Colonic mucosa (tissue), 4 donors: ENCODE measurements at regions not wholly inside any gene's neighbourhood (a gene's known extent, or its start where the extent isn't known, plus 50 kb on each side); places are given as distances from the start of the nearest gene placed in this dataset.

Experiments used
- DNase-seq: peaks from one replicate; pipeline ENCODE4 v3.0.0-alpha.2; 2020
- H3K27ac ChIP-seq: fragments of 200-600 bp; one replicate; pipeline ENCODE4 v1.8.0; 2021
- H3K27me3 ChIP-seq: fragments of 200-600 bp; one replicate; pipeline ENCODE4 v1.8.0; 2021
- H3K36me3 ChIP-seq: fragments of 200-600 bp; one replicate; pipeline ENCODE4 v1.8.0; 2021
- H3K4me1 ChIP-seq: fragments of 200-600 bp; one replicate; pipeline ENCODE4 v1.8.0; 2021; ENCODE audit warnings: mild to moderate bottlenecking
- H3K4me3 ChIP-seq: fragments of 200-600 bp; one replicate; pipeline ENCODE4 v1.8.0; 2021
- H3K9ac ChIP-seq, 2 donors: one replicate each; pipeline ENCODE4 v1.7.0; 2013; ENCODE audit warnings: control low read depth in 2 of 2, low read depth in 2 of 2, low read length in 2 of 2
- H3K9me3 ChIP-seq: fragments of 200-600 bp; one replicate; pipeline ENCODE4 v1.8.0; 2021
- CTCF ChIP-seq: fragments of 200-600 bp; IDR thresholded peaks from one replicate; pipeline ENCODE4 v1.8.0; 2022; ENCODE audit warnings: antibody characterized with exemption, mild to moderate bottlenecking
- intact Hi-C: fragments of 100-400 bp; cut with DNase I; formaldehyde crosslinking; loops from one replicate; pipeline ENCODE4 v1.14.1; 2022
- donor health status: healthy.
- donor health status: DM: no; HTN: no; CAD: no.
- donor health status: DM: no; HTN: no; CAD: no.

- Histone ChIP-seq H3K27me3 (no peaks in the 10 kb centered on the region), H3K4me1 (no peaks in the 10 kb centered on the region), H3K36me3 (no peaks in the 10 kb centered on the region), H3K4me3 (no peak overlapping the region), H3K9me3 (no peaks in the 10 kb centered on the region), H3K9ac (no peak overlapping the region), H3K27ac (no peak overlapping the region)
- intact Hi-C loops, result no loop called here
- no peak for DNase-seq
- no peak for TF ChIP-seq CTCF
Observed at GRCh38 chr2:7450188-7450832, 533.1 kb downstream of the RNF144A start.

GRCh38 chr2:7450833-7451190 lies 533.6 kb downstream of the RNF144A start:
- Histone ChIP-seq H3K27me3 (no peaks in the 10 kb centered on the region), H3K9ac (no peak overlapping the region), H3K4me3 (no peak overlapping the region), H3K4me1 (no peaks in the 10 kb centered on the region), H3K9me3 (no peaks in the 10 kb centered on the region), H3K27ac (no peak overlapping the region), H3K36me3 (no peaks in the 10 kb centered on the region)
- no peak for DNase-seq
- intact Hi-C loops, result no loop called here
- TF ChIP-seq CTCF, result no peak

GRCh38 chr2:7452110-7452876 lies 535.1 kb downstream of the RNF144A start:
- Histone ChIP-seq H3K9me3 (no peaks in the 10 kb centered on the region), H3K4me3 (no peak overlapping the region), H3K27me3 (no peaks in the 10 kb centered on the region), H3K9ac (no peak overlapping the region), H3K4me1 (no peaks in the 10 kb centered on the region), H3K36me3 (no peaks in the 10 kb centered on the region), H3K27ac (no peak overlapping the region)
- intact Hi-C loops, result no loop called here
- no peak for TF ChIP-seq CTCF
- no peak for DNase-seq

GRCh38 chr2:7454592-7454991 lies 537.4 kb downstream of the RNF144A start:
- no peaks in the 10 kb centered on the region for H3K4me1 ChIP-seq
- no peaks in the 10 kb centered on the region for H3K9me3 ChIP-seq
- H3K27ac ChIP-seq, result no peak overlapping the region
- DNase-seq, result no peak
- no peak overlapping the region for H3K4me3 ChIP-seq
- H3K27me3 ChIP-seq, result no peaks in the 10 kb centered on the region
- intact Hi-C loops, result no loop called here
- H3K36me3 ChIP-seq, result no peaks in the 10 kb centered on the region
- no peak for TF ChIP-seq CTCF
- H3K9ac ChIP-seq, result no peak overlapping the region

- DNase-seq, result no peak
- Histone ChIP-seq H3K4me3 (no peak overlapping the region), H3K9ac (no peak overlapping the region), H3K27ac (no peak overlapping the region), H3K27me3 (no peaks in the 10 kb centered on the region), H3K9me3 (no peaks in the 10 kb centered on the region), H3K4me1 (no peaks in the 10 kb centered on the region), H3K36me3 (no peaks in the 10 kb centered on the region)
- intact Hi-C loops, result no loop called here
- TF ChIP-seq CTCF, result no peak
Observed at GRCh38 chr2:7456762-7457161, 539.5 kb downstream of the RNF144A start.
